Astrocyte (in vitro differentiated cells and primary cell): ENCODE measurements at regions not wholly inside any gene's neighbourhood (a gene's known extent, or its start where the extent isn't known, plus 50 kb on each side); places are given as distances from the start of the nearest gene placed in this dataset.

Experiments used
- CTCF ChIP-seq: IDR thresholded peaks from 2 replicates; pipeline ENCODE4 v1.5.1; 2011; ENCODE audit warnings: low read depth, mild to moderate bottlenecking, inconsistent platforms, low read length, moderate library complexity; ENCODE audit not compliant: insufficient read depth
- EZH2 ChIP-seq: IDR thresholded peaks from 2 replicates; pipeline ENCODE4 v1.6.1; 2012; ENCODE audit warnings: mild to moderate bottlenecking, low read length, inconsistent platforms; ENCODE audit not compliant: insufficient read depth

GRCh38 chr4:188396037-188396436, 256.8 kb downstream of the TRIML1 start:
- TF ChIP-seq CTCF, result no peak
- TF ChIP-seq EZH2, result no peak
